Smooth muscle cell of the brain vasculature (primary cell): ENCODE measurements at regions not wholly inside any gene's neighbourhood (a gene's known extent, or its start where the extent isn't known, plus 50 kb on each side); places are given as distances from the start of the nearest gene placed in this dataset.

Experiments used
- DNase-seq: peaks from one replicate; pipeline ENCODE4 v3.0.0-alpha.2; 2012; ENCODE audit warnings: low read depth, low spot score

DNA sequence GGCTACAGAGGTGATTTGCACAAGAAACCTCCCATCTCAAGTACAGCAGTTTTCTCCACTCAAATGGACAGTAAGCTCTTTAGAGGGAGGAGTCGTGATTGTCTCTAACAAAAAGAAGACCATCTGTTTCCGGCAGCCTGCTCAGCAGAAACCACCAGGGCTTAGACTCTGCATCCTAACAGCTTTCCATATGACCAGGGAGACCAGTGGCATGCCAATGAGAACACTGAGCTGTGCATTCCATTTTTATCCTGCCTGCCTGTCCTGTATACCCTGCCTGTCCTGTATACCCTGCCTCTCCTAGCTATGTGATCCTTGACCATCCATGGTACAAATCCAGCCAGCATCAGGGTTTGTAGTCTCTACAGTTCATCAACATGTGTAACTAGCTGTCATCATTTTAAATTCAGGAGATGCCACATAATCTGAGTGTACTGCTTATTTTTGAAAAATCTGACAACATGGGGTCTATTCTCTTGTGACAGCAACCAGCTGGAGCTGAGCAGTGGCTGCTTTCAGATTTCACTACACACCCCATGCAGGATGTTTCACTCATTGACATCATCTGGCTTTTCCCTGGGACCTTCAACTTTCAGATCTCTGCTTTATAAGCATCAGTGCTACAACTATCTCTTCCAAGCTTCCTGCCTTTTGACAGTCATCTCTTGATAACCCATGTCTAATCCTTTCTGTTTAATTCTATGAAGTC lies 50.5 kb upstream of the POU2AF2 start:
- DNase-seq = no peak

- DNase-seq = no peak
Measured at GRCh38 chr11:111193924-111194490, 51.5 kb upstream of the POU2AF2 start.

- DNase-seq = no peak
Measured at GRCh38 chr11:111189466-111189865, 56.1 kb upstream of the POU2AF2 start.

DNA sequence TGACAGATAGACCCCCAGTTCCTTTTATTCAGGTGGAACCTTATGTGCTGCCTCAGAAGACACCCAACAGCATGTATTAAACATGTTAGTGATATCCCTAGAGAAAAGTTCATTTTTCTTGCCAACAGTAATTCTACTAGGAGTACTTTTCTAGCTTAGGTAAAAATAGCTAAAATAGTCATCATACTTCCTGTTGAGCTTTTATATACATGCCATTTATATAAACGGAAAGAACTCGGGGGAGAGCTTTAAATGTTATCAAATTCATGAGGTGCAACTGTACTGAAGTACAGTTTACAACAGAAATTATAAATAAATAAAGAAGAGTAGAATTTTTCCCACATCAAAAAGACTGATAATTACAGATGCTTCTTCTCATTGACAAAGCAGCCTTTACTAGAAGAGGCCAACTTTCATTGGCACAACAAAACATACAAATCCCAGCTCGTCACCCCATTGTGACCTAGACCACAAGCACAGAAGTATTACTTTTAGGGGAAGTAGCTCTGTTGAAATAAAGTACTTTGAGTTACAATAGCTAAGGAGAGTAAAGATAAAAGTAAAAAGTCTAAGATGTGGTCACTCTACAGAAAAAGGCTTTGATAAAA lies 59.1 kb upstream of the POU2AF2 start:
- no peak for DNase-seq

DNA sequence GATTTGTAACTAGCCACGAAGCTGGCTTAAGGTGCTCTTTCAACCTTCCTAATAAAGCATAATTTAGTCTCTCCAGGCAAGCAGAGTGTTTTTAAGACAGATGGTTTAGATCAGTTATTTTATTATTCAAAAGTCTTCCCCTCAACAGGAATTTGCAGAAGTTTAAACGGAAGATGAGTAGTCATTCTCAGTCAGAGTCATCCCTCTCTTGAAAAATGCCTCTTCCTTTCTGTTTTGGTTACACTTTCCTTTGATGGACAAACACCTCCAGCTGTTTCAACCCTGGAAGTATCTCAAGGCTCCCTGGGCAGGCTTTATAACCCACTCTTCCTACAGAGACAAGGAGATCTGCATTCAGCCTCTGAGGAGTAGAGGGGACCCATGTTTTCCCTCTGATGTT lies 60.3 kb upstream of the POU2AF2 start:
- peak; percentile 57 for DNase-seq

GRCh38 chr11:111183706-111184105 lies 61.8 kb upstream of the POU2AF2 start:
- DNase-seq = no peak

- no peak for DNase-seq
Measured at GRCh38 chr11:111179184-111179910, 66.2 kb upstream of the POU2AF2 start.

GRCh38 chr11:111177037-111177871 lies 68.3 kb upstream of the POU2AF2 start:
- DNase-seq = no peak

GRCh38 chr11:111176603-111177002 lies 68.9 kb upstream of the POU2AF2 start:
- DNase-seq = no peak

DNA sequence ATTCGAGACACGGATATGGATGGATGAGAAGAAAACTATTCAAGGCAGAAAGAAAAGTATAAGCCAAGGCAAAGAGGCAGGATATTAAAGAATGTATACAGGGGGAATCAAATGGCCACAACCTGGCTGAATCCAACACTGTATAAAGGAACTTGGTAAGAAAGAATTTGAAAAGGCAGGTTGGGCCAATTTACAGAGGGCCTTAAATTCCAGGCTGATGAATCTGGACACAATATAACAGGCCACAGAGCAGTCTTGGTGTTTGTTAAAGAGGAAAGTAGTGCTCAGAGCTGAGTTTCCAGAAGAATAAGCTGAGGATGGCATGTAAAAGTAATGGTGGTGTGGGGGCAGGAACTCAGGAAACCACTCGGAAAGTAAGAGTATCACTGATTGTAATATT lies 72.3 kb upstream of the POU2AF2 start:
- no peak for DNase-seq

DNA sequence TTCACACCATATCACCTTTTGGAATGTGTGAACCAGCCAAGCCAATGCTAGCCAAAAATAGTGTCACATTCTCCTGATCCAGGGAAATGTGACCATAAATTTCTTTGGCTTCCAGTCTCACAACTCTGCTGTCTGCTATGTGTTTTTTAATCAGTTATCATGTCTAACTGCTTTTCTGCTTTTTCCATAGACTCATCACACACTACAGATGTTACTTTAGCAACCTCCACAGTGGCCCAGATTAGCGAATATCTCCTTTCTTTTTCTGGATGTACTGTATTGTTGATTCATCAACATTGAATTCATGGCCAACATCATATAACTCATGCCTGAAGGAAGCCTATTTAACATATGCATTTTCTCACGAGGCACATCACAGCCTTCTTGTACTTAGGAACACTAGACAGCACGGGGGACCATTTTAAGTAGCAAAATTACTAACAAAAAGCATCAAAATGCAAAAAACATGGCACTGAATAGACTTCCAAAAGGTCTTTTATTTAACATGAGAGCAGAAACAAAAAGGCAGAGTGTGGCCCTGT lies 73.1 kb upstream of the POU2AF2 start:
- DNase-seq = no peak

GRCh38 chr11:111170761-111171379 lies 74.7 kb upstream of the POU2AF2 start:
- no peak for DNase-seq

- no peak for DNase-seq
Measured at GRCh38 chr11:111169367-111169766, 76.2 kb upstream of the POU2AF2 start.

GRCh38 chr11:111168871-111169270 lies 76.7 kb upstream of the POU2AF2 start:
- DNase-seq = no peak

DNA sequence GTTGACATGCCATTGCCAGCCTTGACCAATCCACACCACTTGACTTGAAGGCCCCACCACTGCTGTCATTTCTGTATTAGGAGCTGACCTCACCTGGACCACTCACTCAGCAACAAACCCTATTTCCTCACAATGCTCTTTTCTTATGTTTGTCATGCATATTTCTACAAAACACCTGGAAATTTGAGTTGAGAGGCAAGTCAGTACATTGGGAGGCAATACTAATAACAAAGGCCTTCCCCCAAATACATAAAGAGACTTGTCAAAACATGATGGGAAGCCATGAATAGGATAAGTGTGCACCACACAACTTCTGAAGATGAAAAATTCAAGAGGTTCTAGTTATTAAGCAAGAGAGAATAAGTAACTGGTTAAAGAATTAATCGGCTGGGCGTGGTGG lies 77.9 kb upstream of the POU2AF2 start:
- DNase-seq = no peak

DNA sequence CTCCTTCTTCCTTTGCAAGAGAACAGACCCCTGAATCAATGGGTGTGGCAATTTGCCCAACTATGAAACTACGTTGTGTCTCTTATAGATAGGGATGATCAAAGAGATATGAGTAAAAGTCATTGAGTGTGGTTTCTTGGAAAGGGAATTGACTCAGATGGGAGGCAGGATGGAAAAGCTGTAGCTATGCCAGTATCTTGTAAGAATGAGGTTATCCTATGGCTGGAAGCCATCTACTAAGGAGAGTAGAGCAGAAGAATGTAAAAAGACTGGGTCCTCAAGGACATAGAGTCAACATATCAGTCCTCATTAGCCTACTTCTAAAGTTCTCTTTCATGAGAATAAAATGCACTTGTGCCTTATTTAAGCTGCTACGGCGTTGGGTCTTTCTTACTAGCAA lies 78.9 kb upstream of the POU2AF2 start:
- DNase-seq = no peak

DNA sequence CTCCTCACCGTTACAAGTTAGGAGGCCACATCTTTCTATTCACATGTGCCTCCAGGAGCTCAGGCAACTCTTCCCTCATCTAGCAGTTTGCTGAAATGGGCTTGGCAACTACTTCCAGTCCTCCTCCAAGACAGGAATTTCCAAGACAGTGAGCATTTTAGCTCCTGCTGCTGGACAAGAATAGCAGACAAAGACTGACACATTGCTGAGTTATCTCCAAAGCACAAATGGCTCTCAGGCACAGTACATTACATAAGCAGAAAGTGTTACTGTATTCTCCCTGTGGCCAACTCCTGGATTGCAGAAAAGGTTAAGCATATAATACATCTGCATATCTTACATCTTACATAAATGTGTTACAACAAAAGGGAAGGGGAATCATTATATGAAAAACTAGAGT lies 83.2 kb upstream of the POU2AF2 start:
- DNase-seq = no peak

DNA sequence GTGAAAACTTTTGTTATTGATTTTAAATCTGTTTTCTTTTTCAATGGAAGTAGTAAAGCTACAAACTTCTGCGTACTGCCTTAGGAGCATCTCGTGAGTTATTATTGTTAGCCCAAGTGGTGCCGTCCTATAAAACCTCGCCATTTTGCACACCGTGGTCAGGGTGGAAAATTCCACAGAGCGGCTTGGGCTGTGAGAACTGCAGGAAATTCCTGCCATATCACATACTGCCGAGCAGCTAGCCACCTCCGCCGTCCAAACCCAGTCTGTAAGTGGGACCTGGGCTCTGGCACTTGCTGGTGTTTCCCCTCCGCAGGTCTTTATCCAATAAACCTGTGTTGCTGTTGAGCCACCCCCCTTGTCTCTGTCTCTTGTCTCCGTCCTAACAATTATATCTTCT lies 88.0 kb upstream of the POU2AF2 start:
- DNase-seq = no peak

DNA sequence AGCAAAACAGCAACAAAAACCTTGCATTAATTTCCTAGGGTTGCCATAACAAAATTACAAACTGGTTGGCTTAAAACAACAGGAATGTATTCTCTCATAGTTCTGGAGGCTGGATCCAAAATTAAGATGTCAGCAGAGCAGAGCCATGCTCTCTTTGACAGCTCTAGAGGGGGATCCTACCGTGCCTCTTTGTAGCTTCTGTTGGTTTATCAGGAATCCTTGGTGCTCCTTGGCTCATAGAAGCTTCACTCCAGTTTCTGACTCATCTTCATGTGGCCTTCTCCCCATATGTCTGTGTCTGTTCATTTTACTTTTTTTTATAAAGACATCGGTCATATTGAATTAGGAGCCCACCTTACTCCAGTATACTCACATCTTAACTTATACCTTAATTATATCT lies 90.5 kb upstream of the POU2AF2 start:
- DNase-seq = no peak

- DNase-seq = no peak
Measured at GRCh38 chr11:111153194-111153593, 92.3 kb upstream of the POU2AF2 start.

GRCh38 chr11:111148953-111149352 lies 96.6 kb upstream of the POU2AF2 start:
- DNase-seq = no peak
